ENCODE measurements at regions not wholly inside any gene's neighbourhood (a gene's known extent, or its start where the extent isn't known, plus 50 kb on each side); places are given as distances from the start of the nearest gene placed in this dataset.
"Not testable (repeated sequence)": the region's sequence is repeated elsewhere in the genome, so short reads cannot be mapped to it uniquely, and the experiment has no call there.

- intact Hi-C loops (cut with micrococcal nuclease), result no loop called here
These were observed 913.1 kb upstream of the GRIA3 start for GRCh38 chrX:122270809-122271494.

- intact Hi-C loops (cut with micrococcal nuclease), result no loop called here
These were observed 912.1 kb upstream of the GRIA3 start for GRCh38 chrX:122272011-122272410.

- intact Hi-C loops (cut with micrococcal nuclease), result no loop called here
These were observed 904.3 kb upstream of the GRIA3 start for GRCh38 chrX:122279746-122280145.

- intact Hi-C loops (cut with micrococcal nuclease), result not testable (repeated sequence)
These were observed 884.3 kb upstream of the GRIA3 start for GRCh38 chrX:122299822-122300221.

- intact Hi-C loops (cut with micrococcal nuclease), result no loop called here
These were observed 882.6 kb upstream of the GRIA3 start for GRCh38 chrX:122301491-122301890.

- intact Hi-C loops (cut with micrococcal nuclease), result no loop called here
These were observed 880.3 kb upstream of the GRIA3 start for GRCh38 chrX:122303761-122304160.

- intact Hi-C loops (cut with micrococcal nuclease), result no loop called here
These were observed 839.3 kb upstream of the GRIA3 start for GRCh38 chrX:122344816-122345215.

- intact Hi-C loops (cut with micrococcal nuclease), result no loop called here
These were observed 820.8 kb upstream of the GRIA3 start for GRCh38 chrX:122363112-122363795.

- intact Hi-C loops (cut with micrococcal nuclease), result not testable (repeated sequence)
These were observed 808.5 kb upstream of the GRIA3 start for GRCh38 chrX:122375533-122375932.

- intact Hi-C loops (cut with micrococcal nuclease), result no loop called here
These were observed 795.1 kb upstream of the GRIA3 start for GRCh38 chrX:122389005-122389404.

- intact Hi-C loops (cut with micrococcal nuclease), result no loop called here
These were observed 765.3 kb upstream of the GRIA3 start for GRCh38 chrX:122418758-122419157.

GRCh38 chrX:122421434-122422121, 762.5 kb upstream of the GRIA3 start:
- intact Hi-C loops (cut with micrococcal nuclease), result no loop called here

- intact Hi-C loops (cut with micrococcal nuclease), result no loop called here
These were observed 761.5 kb upstream of the GRIA3 start for GRCh38 chrX:122422547-122422946.

- intact Hi-C loops (cut with micrococcal nuclease), result loop anchor here (2.0 kb wide), 1 partner anchor 16 kb away; no protein-coding TSS in a partner anchor
These were observed 749.1 kb upstream of the GRIA3 start for GRCh38 chrX:122434942-122435341.

- intact Hi-C loops (cut with micrococcal nuclease), result no loop called here
These were observed 744.2 kb upstream of the GRIA3 start for GRCh38 chrX:122439831-122440230.

GRCh38 chrX:122440832-122441231, 743.2 kb upstream of the GRIA3 start:
- intact Hi-C loops (cut with micrococcal nuclease), result no loop called here

GRCh38 chrX:122441451-122441850, 742.6 kb upstream of the GRIA3 start:
- intact Hi-C loops (cut with micrococcal nuclease), result no loop called here

- intact Hi-C loops (cut with micrococcal nuclease), result no loop called here
These were observed 738.6 kb upstream of the GRIA3 start for GRCh38 chrX:122445466-122445865.

- intact Hi-C loops (cut with micrococcal nuclease), result no loop called here
These were observed 719.7 kb upstream of the GRIA3 start for GRCh38 chrX:122464341-122464740.

GRCh38 chrX:122475306-122475705, 708.8 kb upstream of the GRIA3 start:
- intact Hi-C loops (cut with micrococcal nuclease), result no loop called here

- intact Hi-C loops (cut with micrococcal nuclease), result no loop called here
These were observed 683.5 kb upstream of the GRIA3 start for GRCh38 chrX:122500556-122500955.

GRCh38 chrX:122501652-122502051, 682.4 kb upstream of the GRIA3 start:
- intact Hi-C loops (cut with micrococcal nuclease), result no loop called here

All from T-helper 1 cell treated with Interleukin-12 subunit alpha and Interleukin-12 subunit beta and Interleukin-4 antibody, amounts not matched to agents 30 ng/mL and 1 ng/mL, for 36 hours (primary cell).